IPS DF 6.9 (cell line): ENCODE measurements at regions not wholly inside any gene's neighbourhood (a gene's known extent, or its start where the extent isn't known, plus 50 kb on each side); places are given as distances from the start of the nearest gene placed in this dataset.

Source experiments
- DNase-seq: peaks from one replicate; pipeline ENCODE4 v3.0.0-alpha.2; 2013; ENCODE audit warnings: low read depth, low spot score
- H3K27ac ChIP-seq: one replicate; pipeline ENCODE4 v1.5.1; 2013; ENCODE audit warnings: low read length, control low read depth
- H3K27me3 ChIP-seq: 2 replicates; pipeline ENCODE4 v1.6.1; 2013; ENCODE audit warnings: mild to moderate bottlenecking, low read length; ENCODE audit not compliant: control insufficient read depth, insufficient read depth
- H3K36me3 ChIP-seq: 2 replicates; pipeline ENCODE4 v1.6.1; 2013; ENCODE audit warnings: low read length; ENCODE audit not compliant: control insufficient read depth, insufficient read depth
- H3K4me1 ChIP-seq: 2 replicates; pipeline ENCODE4 v1.6.1; 2013; ENCODE audit warnings: low read length; ENCODE audit not compliant: control insufficient read depth, insufficient read depth
- H3K4me3 ChIP-seq: 2 replicates; pipeline ENCODE4 v1.5.1; 2013; ENCODE audit warnings: mild to moderate bottlenecking, low read length
- H3K9me3 ChIP-seq: 2 replicates; pipeline ENCODE4 v1.6.1; 2013; ENCODE audit warnings: low read length, inconsistent platforms; ENCODE audit not compliant: control insufficient read depth, insufficient read depth
- WGBS: extraction: QIAGEN DNeasy Blood & Tissue Kit; methylation state at CpG from one replicate; pipeline ENCODE4 v1.1.7; 2013; ENCODE audit warnings: mixed read lengths, missing lambda C conversion rate; ENCODE audit not compliant: insufficient read length, insufficient coverage; 5-methylcytosine and 5-hydroxymethylcytosine counted together

- Histone ChIP-seq H3K9me3 (no peaks in the 10 kb centered on the region), H3K36me3 (no peaks in the 10 kb centered on the region), H3K4me1 (peaks cover 1% of the 10 kb centered on the region; the same call in 1 of the 2 replicates), H3K4me3 (no peak overlapping the region), H3K27me3 (no peaks in the 10 kb centered on the region), H3K27ac (no peak overlapping the region)
- DNase-seq: no peak
- no CpG with 5 or more reads among the region's 4 CpGs for WGBS
Observed at GRCh38 chr4:24266951-24267722, 317.2 kb downstream of the DHX15 start.

GRCh38 chr4:24265989-24266388 is 318.4 kb downstream of the DHX15 start:
- no peak overlapping the region for H3K27ac ChIP-seq
- no peaks in the 10 kb centered on the region for H3K27me3 ChIP-seq
- no peaks in the 10 kb centered on the region for H3K36me3 ChIP-seq
- peaks cover 1% of the 10 kb centered on the region; the same call in 1 of the 2 replicates for H3K4me1 ChIP-seq
- H3K4me3 ChIP-seq: no peak overlapping the region
- no peak for DNase-seq
- no CpG with 5 or more reads among the region's 7 CpGs for WGBS
- H3K9me3 ChIP-seq: no peaks in the 10 kb centered on the region

- H3K9me3 ChIP-seq: no peaks in the 10 kb centered on the region
- peaks cover 1% of the 10 kb centered on the region; the same call in 1 of the 2 replicates for H3K4me1 ChIP-seq
- no CpG with 5 or more reads among the region's 4 CpGs for WGBS
- H3K4me3 ChIP-seq: no peak overlapping the region
- no peak for DNase-seq
- no peaks in the 10 kb centered on the region for H3K36me3 ChIP-seq
- no peak overlapping the region for H3K27ac ChIP-seq
- no peaks in the 10 kb centered on the region; the same call in 1 of the 2 replicates for H3K27me3 ChIP-seq
Observed at GRCh38 chr4:24262616-24263015, 321.7 kb downstream of the DHX15 start.

- no CpG with 5 or more reads among the region's 6 CpGs for WGBS
- no peaks in the 10 kb centered on the region for H3K36me3 ChIP-seq
- H3K9me3 ChIP-seq: no peaks in the 10 kb centered on the region
- H3K4me1 ChIP-seq: peaks cover 1% of the 10 kb centered on the region; the same call in 1 of the 2 replicates
- no peak overlapping the region for H3K4me3 ChIP-seq
- H3K27ac ChIP-seq: no peak overlapping the region
- H3K27me3 ChIP-seq: no peaks in the 10 kb centered on the region; the same call in 1 of the 2 replicates
- DNase-seq: no peak
Observed at GRCh38 chr4:24262084-24262483, 322.3 kb downstream of the DHX15 start.

GRCh38 chr4:24260923-24261564 is 323.3 kb downstream of the DHX15 start:
- Histone ChIP-seq H3K27me3 (no peaks in the 10 kb centered on the region; the same call in 1 of the 2 replicates), H3K27ac (no peak overlapping the region), H3K4me3 (no peak overlapping the region), H3K36me3 (no peaks in the 10 kb centered on the region), H3K9me3 (no peaks in the 10 kb centered on the region), H3K4me1 (peaks cover 1% of the 10 kb centered on the region; the same call in 1 of the 2 replicates)
- DNase-seq: no peak
- no CpG with 5 or more reads among the region's 5 CpGs for WGBS

- DNase-seq: no peak
- no CpG with 5 or more reads among the region's 8 CpGs for WGBS
Observed at GRCh38 chr4:24260133-24260715, 324.1 kb downstream of the DHX15 start.

GRCh38 chr4:24256547-24256946 is 327.8 kb downstream of the DHX15 start:
- no peak for DNase-seq
- no peak overlapping the region for H3K27ac ChIP-seq
- whole genome bisulfite sequencing: no CpG with 5 or more reads among the region's 5 CpGs
- no peaks in the 10 kb centered on the region for H3K9me3 ChIP-seq
- no peaks in the 10 kb centered on the region for H3K4me1 ChIP-seq
- no peaks in the 10 kb centered on the region; the same call in 1 of the 2 replicates for H3K27me3 ChIP-seq
- H3K36me3 ChIP-seq: no peaks in the 10 kb centered on the region
- no peak overlapping the region for H3K4me3 ChIP-seq

More at GRCh38 chr4:24260133-24260715, 324.1 kb downstream of the DHX15 start:
- Histone ChIP-seq H3K27me3 (no peaks in the 10 kb centered on the region; the same call in 1 of the 2 replicates), H3K9me3 (no peaks in the 10 kb centered on the region), H3K36me3 (no peaks in the 10 kb centered on the region), H3K4me1 (peaks cover 1% of the 10 kb centered on the region; the same call in 1 of the 2 replicates), H3K4me3 (no peak overlapping the region), H3K27ac (no peak overlapping the region)

GRCh38 chr4:24256066-24256465 is 328.3 kb downstream of the DHX15 start:
- WGBS: no CpG with 5 or more reads among the region's 4 CpGs
- Histone ChIP-seq H3K36me3 (no peaks in the 10 kb centered on the region), H3K4me1 (no peaks in the 10 kb centered on the region), H3K27me3 (no peaks in the 10 kb centered on the region; the same call in 1 of the 2 replicates), H3K9me3 (no peaks in the 10 kb centered on the region), H3K4me3 (no peak overlapping the region), H3K27ac (no peak overlapping the region)
- DNase-seq: no peak

GRCh38 chr4:24252121-24252520 is 332.2 kb downstream of the DHX15 start:
- Histone ChIP-seq H3K27me3 (no peaks in the 10 kb centered on the region), H3K4me1 (peaks cover 1% of the 10 kb centered on the region; the same call in 1 of the 2 replicates), H3K4me3 (no peak overlapping the region), H3K27ac (no peak overlapping the region), H3K36me3 (no peaks in the 10 kb centered on the region), H3K9me3 (no peaks in the 10 kb centered on the region)
- DNase-seq: no peak
- no CpG with 5 or more reads among the region's 2 CpGs for WGBS

GRCh38 chr4:24251589-24251988 is 332.8 kb downstream of the DHX15 start:
- no peak for DNase-seq
- Histone ChIP-seq H3K4me3 (no peak overlapping the region), H3K9me3 (no peaks in the 10 kb centered on the region), H3K4me1 (peaks cover 1% of the 10 kb centered on the region; the same call in 1 of the 2 replicates), H3K27me3 (no peaks in the 10 kb centered on the region), H3K27ac (no peak overlapping the region), H3K36me3 (no peaks in the 10 kb centered on the region)
- WGBS: no CpG with 5 or more reads among the region's 2 CpGs
